A673 (cell line): ENCODE measurements at regions not wholly inside any gene's neighbourhood (a gene's known extent, or its start where the extent isn't known, plus 50 kb on each side); places are given as distances from the start of the nearest gene placed in this dataset.

Source experiments
- EZH2 ChIP-seq: fragments of 200-600 bp; sonication (generic); IDR thresholded peaks from 2 replicates; pipeline ENCODE4 v1.6.1; 2017; ENCODE audit warnings: borderline replicate concordance, low read depth, mild to moderate bottlenecking, mixed read lengths, antibody characterized with exemption, low read length; ENCODE audit not compliant: poor library complexity, severe bottlenecking
- TF ChIP-seq, protein P1 (sequence below): fragments of 300-800, 200-600 bp; sonication (generic); conservative IDR thresholded peaks from 2 replicates; pipeline ENCODE4 v1.5.1; 2017; ENCODE audit warnings: low read depth, mild to moderate bottlenecking, antibody characterized with exemption, low read length, moderate library complexity, mixed read lengths

DNA sequence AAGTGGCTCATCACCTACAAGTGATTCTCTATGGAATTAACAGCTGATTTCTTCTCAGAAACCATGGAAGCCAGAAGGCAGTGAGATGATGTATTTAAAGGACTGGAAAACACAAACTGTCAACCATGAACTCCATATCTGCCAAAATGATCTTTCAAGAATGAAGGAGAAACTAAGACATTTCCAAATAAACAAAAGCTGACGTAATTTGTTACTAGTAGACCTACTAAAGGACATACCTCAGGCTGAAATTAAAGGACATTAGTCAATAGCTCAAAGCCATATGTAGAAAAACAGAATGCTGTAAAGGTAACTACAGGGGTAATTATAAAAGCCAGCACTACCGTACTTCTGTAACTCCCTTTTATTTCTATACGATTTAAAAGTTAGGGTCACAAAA is 129.4 kb upstream of the TMEM45B start:
- TF ChIP-seq, protein P1, sequence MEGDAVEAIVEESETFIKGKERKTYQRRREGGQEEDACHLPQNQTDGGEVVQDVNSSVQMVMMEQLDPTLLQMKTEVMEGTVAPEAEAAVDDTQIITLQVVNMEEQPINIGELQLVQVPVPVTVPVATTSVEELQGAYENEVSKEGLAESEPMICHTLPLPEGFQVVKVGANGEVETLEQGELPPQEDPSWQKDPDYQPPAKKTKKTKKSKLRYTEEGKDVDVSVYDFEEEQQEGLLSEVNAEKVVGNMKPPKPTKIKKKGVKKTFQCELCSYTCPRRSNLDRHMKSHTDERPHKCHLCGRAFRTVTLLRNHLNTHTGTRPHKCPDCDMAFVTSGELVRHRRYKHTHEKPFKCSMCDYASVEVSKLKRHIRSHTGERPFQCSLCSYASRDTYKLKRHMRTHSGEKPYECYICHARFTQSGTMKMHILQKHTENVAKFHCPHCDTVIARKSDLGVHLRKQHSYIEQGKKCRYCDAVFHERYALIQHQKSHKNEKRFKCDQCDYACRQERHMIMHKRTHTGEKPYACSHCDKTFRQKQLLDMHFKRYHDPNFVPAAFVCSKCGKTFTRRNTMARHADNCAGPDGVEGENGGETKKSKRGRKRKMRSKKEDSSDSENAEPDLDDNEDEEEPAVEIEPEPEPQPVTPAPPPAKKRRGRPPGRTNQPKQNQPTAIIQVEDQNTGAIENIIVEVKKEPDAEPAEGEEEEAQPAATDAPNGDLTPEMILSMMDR, result no peak
- no peak for TF ChIP-seq EZH2
